Suprapubic skin (tissue), 4 donors: ENCODE measurements at regions not wholly inside any gene's neighbourhood (a gene's known extent, or its start where the extent isn't known, plus 50 kb on each side); places are given as distances from the start of the nearest gene placed in this dataset.

Experiments
- DNase-seq, 2 donors: peaks; one replicate each; pipeline ENCODE4 v3.0.0-alpha.2; 2019; ENCODE audit warnings: low spot score in 2 of 2
- H3K27ac ChIP-seq: fragments of 200-600 bp; sonication (generic); one replicate; pipeline ENCODE4 v1.5.1; 2019
- H3K27me3 ChIP-seq: fragments of 200-600 bp; sonication (generic); one replicate; pipeline ENCODE4 v1.5.1; 2019
- H3K36me3 ChIP-seq: fragments of 200-600 bp; sonication (generic); one replicate; pipeline ENCODE4 v1.5.1; 2019
- H3K4me1 ChIP-seq: fragments of 200-600 bp; sonication (generic); one replicate; pipeline ENCODE4 v1.5.1; 2019
- H3K4me3 ChIP-seq: fragments of 200-600 bp; sonication (generic); one replicate; pipeline ENCODE4 v1.5.1; 2019; ENCODE audit warnings: mild to moderate bottlenecking
- H3K9me3 ChIP-seq: fragments of 200-600 bp; sonication (generic); one replicate; pipeline ENCODE4 v1.5.1; 2019
- CTCF ChIP-seq, 2 donors: fragments of 200-600 bp in 1 of 2; fragments of 450-650 bp in 1 of 2; sonication (generic) in 1 of 2; IDR thresholded peaks; one replicate each; pipeline ENCODE4 v1.5.1; 2016 to 2019; ENCODE audit warnings: antibody characterized with exemption in 2 of 2, mild to moderate bottlenecking in 1 of 2, moderate library complexity in 1 of 2
- EP300 ChIP-seq: sonication (generic); formaldehyde crosslinking; IDR thresholded peaks from one replicate; pipeline ENCODE4 v1.6.1; 2017; ENCODE audit warnings: antibody characterized with exemption
- POLR2A ChIP-seq, 2 donors: fragments of 450-650 bp; IDR thresholded peaks; one replicate each; pipeline ENCODE4 v1.6.1; 2017; ENCODE audit warnings: antibody characterized with exemption in 2 of 2, mild to moderate bottlenecking in 2 of 2, moderate library complexity in 2 of 2
- POLR2AphosphoS5 ChIP-seq, 3 donors: sonication (generic); formaldehyde crosslinking; IDR thresholded peaks; one replicate each; pipeline ENCODE4 v1.6.1; 2017; ENCODE audit warnings: antibody characterized with exemption in 3 of 3
- WGBS: methylation state at CpG from one replicate; pipeline ENCODE4 v1.1.5; 2018; 5-methylcytosine and 5-hydroxymethylcytosine counted together

GRCh38 chr6:15974817-15975216, 154.1 kb upstream of the MYLIP start:
- no peak for TF ChIP-seq POLR2A (IDR thresholded peaks at IDR 0.05)
- no peak for TF ChIP-seq EP300
- TF ChIP-seq CTCF (IDR thresholded peaks at IDR 0.05), result no peak
- no peak for TF ChIP-seq POLR2AphosphoS5 (IDR thresholded peaks at IDR 0.05)
- no peaks in the 10 kb centered on the region for H3K27me3 ChIP-seq
- H3K36me3 ChIP-seq, result no peaks in the 10 kb centered on the region
- H3K4me1 ChIP-seq, result no peaks in the 10 kb centered on the region
- H3K9me3 ChIP-seq, result no peaks in the 10 kb centered on the region
- 88% methylated on average over 2 of the region's 2 CpGs for WGBS
- no peak overlapping the region for H3K4me3 ChIP-seq
- no peak overlapping the region for H3K27ac ChIP-seq
- DNase-seq, result no peak

GRCh38 chr6:15970517-15970916, 158.4 kb upstream of the MYLIP start:
- WGBS, result 91% methylated on average over 3 of the region's 3 CpGs
- Histone ChIP-seq H3K36me3 (no peaks in the 10 kb centered on the region), H3K27me3 (no peaks in the 10 kb centered on the region), H3K9me3 (no peaks in the 10 kb centered on the region), H3K27ac (no peak overlapping the region), H3K4me1 (peaks cover 4% of the 10 kb centered on the region), H3K4me3 (no peak overlapping the region)
- DNase-seq, result no peak
- TF ChIP-seq POLR2AphosphoS5 (IDR thresholded peaks at IDR 0.05) (no peak), EP300 (no peak), CTCF (IDR thresholded peaks at IDR 0.05) (no peak), POLR2A (IDR thresholded peaks at IDR 0.05) (no peak)

- WGBS, result 40% methylated on average over 3 of the region's 3 CpGs
- no peak overlapping the region for H3K27ac ChIP-seq
- TF ChIP-seq POLR2A (IDR thresholded peaks at IDR 0.05) (no peak), EP300 (no peak), POLR2AphosphoS5 (IDR thresholded peaks at IDR 0.05) (no peak), CTCF (IDR thresholded peaks at IDR 0.05) (no peak)
These were observed 159.6 kb upstream of the MYLIP start for GRCh38 chr6:15969236-15969778.

GRCh38 chr6:15968519-15968918, 160.4 kb upstream of the MYLIP start:
- no peak overlapping the region for H3K27ac ChIP-seq
- H3K36me3 ChIP-seq, result no peaks in the 10 kb centered on the region
- no peaks in the 10 kb centered on the region for H3K9me3 ChIP-seq
- no peaks in the 10 kb centered on the region for H3K27me3 ChIP-seq
- WGBS, result 61% methylated on average over 3 of the region's 3 CpGs
- TF ChIP-seq EP300 (no peak), POLR2A (IDR thresholded peaks at IDR 0.05) (no peak), POLR2AphosphoS5 (IDR thresholded peaks at IDR 0.05) (no peak), CTCF (IDR thresholded peaks at IDR 0.05) (no peak)
- no peak for DNase-seq
- peaks cover 4% of the 10 kb centered on the region for H3K4me1 ChIP-seq
- no peak overlapping the region for H3K4me3 ChIP-seq

More at GRCh38 chr6:15969236-15969778, 159.6 kb upstream of the MYLIP start:
- no peaks in the 10 kb centered on the region for H3K36me3 ChIP-seq
- DNase-seq, result no peak
- no peaks in the 10 kb centered on the region for H3K27me3 ChIP-seq
- H3K4me1 ChIP-seq, result peaks cover 4% of the 10 kb centered on the region
- no peak overlapping the region for H3K4me3 ChIP-seq
- no peaks in the 10 kb centered on the region for H3K9me3 ChIP-seq

- no peak for DNase-seq
- WGBS, result 72% methylated on average over 5 of the region's 5 CpGs
- Histone ChIP-seq H3K4me1 (peaks cover 4% of the 10 kb centered on the region), H3K27me3 (no peaks in the 10 kb centered on the region), H3K4me3 (no peak overlapping the region), H3K27ac (no peak overlapping the region), H3K36me3 (no peaks in the 10 kb centered on the region), H3K9me3 (no peaks in the 10 kb centered on the region)
- TF ChIP-seq EP300 (no peak), POLR2A (IDR thresholded peaks at IDR 0.05) (no peak), POLR2AphosphoS5 (IDR thresholded peaks at IDR 0.05) (no peak), CTCF (IDR thresholded peaks at IDR 0.05) (no peak)
These were observed 162.8 kb upstream of the MYLIP start for GRCh38 chr6:15966000-15966520.
